AG04450 (cell line): ENCODE measurements at regions not wholly inside any gene's neighbourhood (a gene's known extent, or its start where the extent isn't known, plus 50 kb on each side); places are given as distances from the start of the nearest gene placed in this dataset.
"Not testable (repeated sequence)": the region's sequence is repeated elsewhere in the genome, so short reads cannot be mapped to it uniquely, and the experiment has no call there.

Source experiments
- CTCF ChIA-PET: fragments of 300-600, 350-600 bp; formaldehyde crosslinking; extraction: SDS; loops from one replicate; lab custom pipeline; 2022; ENCODE audit warnings: antibody characterized with exemption, inconsistent platforms; lab: Charles Lee
- POLR2A ChIA-PET: fragments of 350-600 bp; formaldehyde crosslinking; extraction: SDS; loops from one replicate; lab custom pipeline; 2021; ENCODE audit warnings: antibody characterized with exemption, inconsistent platforms; lab: Yijun Ruan, JAX
- DNase-seq: peaks from one replicate; pipeline ENCODE4 v3.0.0-alpha.2; 2011; ENCODE audit warnings: low read depth, low spot score
- H3K27ac ChIP-seq: one replicate; pipeline ENCODE4 v1.5.1; 2012; ENCODE audit warnings: low read depth, low read length, control low read depth
- H3K27me3 ChIP-seq: one replicate; pipeline ENCODE4 v1.6.0; 2012; ENCODE audit warnings: low read length; ENCODE audit not compliant: control insufficient read depth, insufficient read depth
- H3K4me3 ChIP-seq: 2 replicates; pipeline ENCODE4 v1.5.1; 2011; ENCODE audit warnings: mild to moderate bottlenecking, low read depth, low read length, control low read depth
- H3K9me3 ChIP-seq: 2 replicates; pipeline ENCODE4 v1.5.1; 2012; ENCODE audit warnings: low read length; ENCODE audit not compliant: control insufficient read depth, insufficient read depth
- TF ChIP-seq, protein P1 (sequence below): IDR thresholded peaks from 2 replicates; pipeline ENCODE4 v1.5.1; 2011; ENCODE audit warnings: low read depth, low read length, control low read depth, inconsistent platforms

DNA sequence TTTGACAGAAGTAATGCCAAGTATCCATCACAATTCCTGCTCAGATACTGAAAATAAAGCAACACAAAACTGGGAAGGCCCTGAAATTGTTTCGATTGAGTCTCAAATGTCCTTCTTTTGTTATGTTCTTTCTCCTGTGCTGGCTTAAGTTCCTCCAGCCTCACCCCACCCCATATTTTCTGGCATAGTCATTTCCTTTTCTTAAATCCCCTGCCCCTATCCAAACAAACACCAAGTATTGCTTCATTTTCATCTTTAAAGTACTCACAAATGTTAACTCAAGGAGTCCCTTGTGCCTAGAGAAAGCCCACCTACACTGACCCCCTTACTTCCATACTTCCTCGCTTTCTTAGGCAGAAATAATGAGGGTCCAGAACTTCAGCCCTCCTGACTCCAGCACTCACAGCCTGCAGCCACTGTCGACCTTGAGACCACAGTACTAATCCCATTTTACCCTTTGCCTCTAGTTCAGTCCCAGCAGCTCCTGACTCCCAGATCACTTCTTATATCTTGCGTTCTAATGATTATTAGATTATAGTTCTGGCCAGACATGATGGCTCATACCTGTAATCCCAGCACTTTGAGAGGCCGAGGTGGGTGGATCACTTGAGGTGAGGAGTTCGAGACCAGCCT lies 73.2 kb upstream of the ST8SIA6 start:
- Histone ChIP-seq H3K27me3 (no peaks in the 10 kb centered on the region), H3K4me3 (no peak overlapping the region), H3K9me3 (no peaks in the 10 kb centered on the region), H3K27ac (peak overlapping the region; percentile 82)
- TF ChIP-seq, protein P1, sequence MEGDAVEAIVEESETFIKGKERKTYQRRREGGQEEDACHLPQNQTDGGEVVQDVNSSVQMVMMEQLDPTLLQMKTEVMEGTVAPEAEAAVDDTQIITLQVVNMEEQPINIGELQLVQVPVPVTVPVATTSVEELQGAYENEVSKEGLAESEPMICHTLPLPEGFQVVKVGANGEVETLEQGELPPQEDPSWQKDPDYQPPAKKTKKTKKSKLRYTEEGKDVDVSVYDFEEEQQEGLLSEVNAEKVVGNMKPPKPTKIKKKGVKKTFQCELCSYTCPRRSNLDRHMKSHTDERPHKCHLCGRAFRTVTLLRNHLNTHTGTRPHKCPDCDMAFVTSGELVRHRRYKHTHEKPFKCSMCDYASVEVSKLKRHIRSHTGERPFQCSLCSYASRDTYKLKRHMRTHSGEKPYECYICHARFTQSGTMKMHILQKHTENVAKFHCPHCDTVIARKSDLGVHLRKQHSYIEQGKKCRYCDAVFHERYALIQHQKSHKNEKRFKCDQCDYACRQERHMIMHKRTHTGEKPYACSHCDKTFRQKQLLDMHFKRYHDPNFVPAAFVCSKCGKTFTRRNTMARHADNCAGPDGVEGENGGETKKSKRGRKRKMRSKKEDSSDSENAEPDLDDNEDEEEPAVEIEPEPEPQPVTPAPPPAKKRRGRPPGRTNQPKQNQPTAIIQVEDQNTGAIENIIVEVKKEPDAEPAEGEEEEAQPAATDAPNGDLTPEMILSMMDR, result no peak
- ChIA-PET POLR2A (no interaction called here), CTCF (interaction anchor here (0.5 kb wide), 1 partner anchor 997 kb away, joined by 5 read pairs; no protein-coding TSS in a partner anchor)
- peak; percentile 65 for DNase-seq

GRCh38 chr10:17526571-17526970 lies 72.2 kb upstream of the ST8SIA6 start:
- CTCF ChIA-PET, result interaction anchor here (0.6 kb wide), 1 partner anchor 24 kb away, joined by 3 read pairs; no protein-coding TSS in a partner anchor
- DNase-seq, H3K9me3 ChIP-seq, H3K27me3 ChIP-seq, H3K4me3 ChIP-seq, H3K27ac ChIP-seq, POLR2A ChIA-PET: not testable (repeated sequence)

DNA sequence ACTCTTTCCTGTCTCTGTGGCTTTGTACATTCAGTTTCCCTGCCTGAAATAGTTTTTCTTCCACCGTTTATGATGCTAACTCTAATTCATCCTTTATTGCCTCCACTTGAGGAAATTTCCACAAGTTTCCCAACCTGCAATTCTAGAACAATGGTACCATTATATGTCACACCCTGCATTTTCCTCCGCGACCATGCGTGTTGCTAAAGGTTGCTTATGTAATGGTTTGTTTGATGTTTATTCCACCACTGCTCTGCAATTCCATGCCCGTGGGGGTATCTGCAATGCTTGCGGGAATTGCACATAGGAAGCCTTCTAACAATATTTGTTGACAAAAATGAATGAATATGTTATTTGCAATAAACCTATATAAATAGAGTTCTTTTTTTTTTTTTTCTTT lies 69.5 kb upstream of the ST8SIA6 start:
- H3K4me3 ChIP-seq, result no peak overlapping the region
- no peaks in the 10 kb centered on the region; the same call in 1 of the 2 replicates for H3K9me3 ChIP-seq
- CTCF ChIA-PET, result no interaction called here
- TF ChIP-seq, protein P1, result no peak
- no peak for DNase-seq
- POLR2A ChIA-PET, result no interaction called here
- no peak overlapping the region for H3K27ac ChIP-seq
- H3K27me3 ChIP-seq, result no peaks in the 10 kb centered on the region

DNA sequence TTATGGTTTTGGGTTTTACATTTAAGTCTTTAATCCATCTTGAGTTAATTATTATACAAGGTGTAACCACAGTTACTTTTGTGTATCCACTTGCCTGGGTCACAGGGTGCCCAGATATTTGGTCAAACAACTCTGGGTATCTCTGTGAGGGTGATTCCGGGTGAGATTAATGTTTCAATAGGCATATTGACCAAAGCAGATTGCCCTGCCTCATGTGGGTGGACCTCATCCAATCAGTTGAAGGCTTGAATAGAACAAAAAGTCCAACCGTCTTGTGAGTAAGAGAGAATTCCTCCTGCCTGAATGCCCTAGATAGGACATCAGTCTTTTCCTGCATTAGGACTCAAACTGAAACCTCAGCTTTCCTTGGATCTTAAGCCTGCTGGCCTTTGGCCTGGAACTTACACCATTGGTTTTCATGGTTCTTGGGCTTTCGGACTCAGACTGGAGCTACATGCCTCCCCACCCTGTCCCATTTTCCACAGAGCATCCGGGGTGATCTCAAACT lies 68.9 kb upstream of the ST8SIA6 start:
- TF ChIP-seq, protein P1, result no peak
- H3K4me3 ChIP-seq, result no peak overlapping the region
- ChIA-PET POLR2A (no interaction called here), CTCF (no interaction called here)
- DNase-seq, result no peak
- no peak overlapping the region for H3K27ac ChIP-seq
- H3K9me3 ChIP-seq, result no peaks in the 10 kb centered on the region; the same call in 1 of the 2 replicates
- H3K27me3 ChIP-seq, result no peaks in the 10 kb centered on the region

- DNase-seq, H3K27ac ChIP-seq, H3K4me3 ChIP-seq, CTCF ChIA-PET, H3K27me3 ChIP-seq, POLR2A ChIA-PET, H3K9me3 ChIP-seq: not testable (repeated sequence)
Observed at GRCh38 chr10:17522269-17522668, 67.9 kb upstream of the ST8SIA6 start.

GRCh38 chr10:17519457-17519856 lies 65.1 kb upstream of the ST8SIA6 start:
- CTCF ChIA-PET, result no interaction called here
- H3K27ac ChIP-seq, result no peak overlapping the region
- DNase-seq, result no peak
- H3K9me3 ChIP-seq, result no peaks in the 10 kb centered on the region; the same call in 1 of the 2 replicates
- H3K4me3 ChIP-seq, result no peak overlapping the region
- POLR2A ChIA-PET, result no interaction called here
- no peaks in the 10 kb centered on the region for H3K27me3 ChIP-seq
- TF ChIP-seq, protein P1, result no peak
